ENCODE measurements at regions not wholly inside any gene's neighbourhood (a gene's known extent, or its start where the extent isn't known, plus 50 kb on each side); places are given as distances from the start of the nearest gene placed in this dataset.

DNA sequence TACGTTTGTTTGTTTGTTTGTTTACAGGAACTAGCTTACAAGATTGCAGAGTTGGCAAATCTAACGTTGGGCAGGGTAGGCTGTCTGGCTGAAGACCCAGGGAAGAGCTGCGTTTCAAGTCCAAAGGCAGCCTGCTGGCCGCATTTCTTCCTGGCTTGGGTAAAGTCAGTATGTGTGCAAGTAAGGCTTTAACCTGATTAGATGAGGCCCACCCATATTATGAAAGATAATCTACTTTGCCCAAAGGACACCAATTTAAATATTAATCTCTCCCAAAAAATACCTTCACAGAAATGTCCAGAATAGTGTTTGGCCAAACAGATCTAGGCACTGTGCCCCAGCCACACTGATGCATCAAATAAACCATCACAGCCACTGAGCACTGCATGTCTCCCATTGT lies 228.9 kb upstream of the HABP2 start:
- CTCF ChIA-PET, result no interaction called here
- POLR2A ChIA-PET, result no interaction called here
- no peak for DNase-seq
- H3K36me3 Mint-ChIP-seq (ENCODE audit: low read depth), result no peaks in the 10 kb centered on the region
- H3K27me3 Mint-ChIP-seq, result no peaks in the 10 kb centered on the region
- no peak overlapping the region for H3K27ac Mint-ChIP-seq
- H3K9me3 Mint-ChIP-seq, result no peaks in the 10 kb centered on the region
- no peak overlapping the region for H3K4me3 Mint-ChIP-seq
- no peaks in the 10 kb centered on the region for H3K4me1 Mint-ChIP-seq

DNA sequence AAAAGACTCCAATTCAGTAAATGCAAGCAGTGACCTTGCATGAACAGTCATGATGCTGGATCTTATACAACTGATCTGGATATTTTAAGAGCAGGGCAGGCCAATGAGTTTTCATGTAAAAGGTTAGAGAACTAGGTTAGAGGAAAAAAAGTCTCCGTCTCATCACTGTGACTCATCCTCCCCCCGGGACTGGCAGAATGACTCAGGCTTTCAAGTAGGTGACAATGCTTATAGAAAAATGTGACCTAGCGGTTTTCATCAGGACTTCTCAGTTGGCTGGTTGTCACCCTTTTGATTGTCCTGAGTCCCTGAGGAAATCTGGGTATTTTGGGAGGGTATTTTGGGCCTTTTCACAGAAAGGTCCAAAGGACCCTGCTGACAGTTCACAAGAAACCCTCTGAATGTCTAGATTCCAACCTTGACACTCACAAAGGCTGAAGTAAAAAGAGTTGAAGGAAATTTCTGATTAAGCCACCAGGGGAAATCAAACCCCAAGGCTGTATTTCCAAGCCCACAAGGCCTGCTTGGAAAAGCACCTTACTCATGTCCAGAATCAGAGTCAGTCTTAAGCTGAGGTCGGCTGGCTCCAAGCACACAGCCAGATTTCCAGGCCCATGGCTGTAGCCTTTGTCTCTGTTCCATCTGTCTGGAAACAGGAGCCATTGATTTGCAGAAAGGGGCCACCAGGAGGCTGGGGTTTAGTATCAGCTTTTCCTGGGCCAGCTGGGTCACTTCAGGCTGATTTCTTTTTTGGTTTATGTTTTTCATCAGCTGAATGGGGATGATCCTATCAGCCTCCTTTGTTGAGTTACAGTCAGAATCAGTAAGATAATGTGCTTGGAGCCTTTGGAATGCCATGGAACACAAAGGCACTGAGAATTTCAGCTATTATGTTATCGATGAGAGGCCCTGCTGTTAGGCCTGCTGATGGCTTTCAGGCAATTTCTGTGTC lies 226.4 kb upstream of the HABP2 start:
- no peak for DNase-seq

DNA sequence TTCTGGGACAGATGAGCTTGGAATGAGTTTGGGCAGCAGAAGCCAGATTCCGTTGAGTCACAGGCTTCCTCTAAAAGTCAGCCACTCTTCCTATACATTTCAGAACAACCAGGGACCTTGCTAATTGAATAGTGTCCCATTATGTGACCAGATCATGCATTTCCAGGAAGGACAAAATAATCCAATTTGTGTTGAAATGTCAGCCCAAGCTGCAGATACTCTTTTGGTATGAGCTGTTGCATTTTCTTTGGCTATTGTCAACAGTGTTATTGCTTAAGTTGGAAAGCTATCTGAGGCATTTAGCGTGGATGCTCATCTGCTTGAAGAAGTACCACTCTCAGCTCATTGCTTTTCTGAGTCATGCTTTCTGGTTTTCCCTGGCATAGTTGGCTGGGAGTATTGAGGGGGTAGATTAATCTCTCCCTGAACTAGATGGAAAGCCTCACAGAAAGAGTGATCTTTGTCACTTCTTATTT lies 223.7 kb upstream of the HABP2 start:
- POLR2A ChIA-PET, result interaction anchor here (0.6 kb wide), 1 partner anchor 12 kb away, joined by 3 read pairs; no protein-coding TSS in a partner anchor
- no peaks in the 10 kb centered on the region for H3K36me3 Mint-ChIP-seq (ENCODE audit: low read depth)
- H3K9me3 Mint-ChIP-seq, result no peaks in the 10 kb centered on the region
- CTCF ChIA-PET, result no interaction called here
- no peaks in the 10 kb centered on the region for H3K4me1 Mint-ChIP-seq
- H3K4me3 Mint-ChIP-seq, result no peak overlapping the region
- H3K27ac Mint-ChIP-seq, result no peak overlapping the region
- no peak for DNase-seq
- peaks cover 2% of the 10 kb centered on the region for H3K27me3 Mint-ChIP-seq

More for the DNA sequence above, 226.4 kb upstream of the HABP2 start:
- Mint-ChIP-seq H3K9me3 (no peaks in the 10 kb centered on the region), H3K27me3 (no peaks in the 10 kb centered on the region), H3K36me3 (ENCODE audit: low read depth) (no peaks in the 10 kb centered on the region), H3K27ac (no peak overlapping the region), H3K4me1 (no peaks in the 10 kb centered on the region), H3K4me3 (no peak overlapping the region)
- POLR2A ChIA-PET, result no interaction called here
- CTCF ChIA-PET, result interaction anchor here (0.9 kb wide), 1 partner anchor 19 kb away, joined by 3 read pairs; no protein-coding TSS in a partner anchor

DNA sequence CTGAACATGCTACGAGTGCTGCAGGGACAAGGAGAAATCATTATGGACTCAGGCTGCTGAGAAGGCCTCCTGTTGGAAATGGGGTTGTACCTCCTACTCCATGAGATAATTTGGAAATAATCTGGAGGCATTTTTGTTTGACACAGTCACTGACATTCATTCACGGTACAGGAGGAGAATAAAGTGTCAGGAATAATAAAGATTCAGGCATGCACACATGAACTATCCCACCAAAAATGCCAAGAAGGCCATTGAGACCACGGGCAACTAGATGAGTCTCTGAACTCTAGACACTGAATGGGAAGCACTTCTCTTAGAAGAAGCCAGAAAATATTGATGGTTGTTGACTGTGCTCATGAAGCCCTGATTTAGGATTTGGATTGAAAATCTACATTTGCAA lies 220.9 kb upstream of the HABP2 start:
- Mint-ChIP-seq H3K27me3 (peaks cover 2% of the 10 kb centered on the region), H3K27ac (no peak overlapping the region), H3K4me1 (no peaks in the 10 kb centered on the region), H3K4me3 (no peak overlapping the region), H3K36me3 (ENCODE audit: low read depth) (no peaks in the 10 kb centered on the region), H3K9me3 (no peaks in the 10 kb centered on the region)
- CTCF ChIA-PET, result no interaction called here
- POLR2A ChIA-PET, result no interaction called here
- no peak for DNase-seq

DNA sequence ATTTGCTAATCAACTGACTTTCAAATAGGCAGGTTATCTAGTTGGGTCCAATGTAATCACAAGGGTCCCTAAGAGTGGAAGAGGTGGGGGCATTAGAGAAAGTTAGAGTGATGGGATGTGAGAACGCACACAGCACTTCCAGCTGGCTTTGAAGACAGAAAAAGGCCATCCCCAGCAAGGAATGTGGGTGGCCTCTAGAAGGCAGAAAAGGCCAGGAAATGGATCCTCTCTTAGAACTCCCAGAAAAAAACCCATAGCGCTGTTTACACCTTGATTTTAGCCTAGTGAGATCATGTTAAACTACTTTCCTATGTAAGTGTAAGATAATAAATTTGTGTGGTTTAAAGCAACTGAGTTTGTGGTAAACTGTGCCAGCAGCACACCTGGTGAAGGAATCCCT lies 219.5 kb upstream of the HABP2 start:
- Mint-ChIP-seq H3K27me3 (peaks cover 2% of the 10 kb centered on the region), H3K9me3 (no peaks in the 10 kb centered on the region), H3K4me1 (no peaks in the 10 kb centered on the region), H3K4me3 (no peak overlapping the region), H3K36me3 (ENCODE audit: low read depth) (no peaks in the 10 kb centered on the region), H3K27ac (no peak overlapping the region)
- ChIA-PET POLR2A (no interaction called here), CTCF (no interaction called here)
- DNase-seq, result no peak

DNA sequence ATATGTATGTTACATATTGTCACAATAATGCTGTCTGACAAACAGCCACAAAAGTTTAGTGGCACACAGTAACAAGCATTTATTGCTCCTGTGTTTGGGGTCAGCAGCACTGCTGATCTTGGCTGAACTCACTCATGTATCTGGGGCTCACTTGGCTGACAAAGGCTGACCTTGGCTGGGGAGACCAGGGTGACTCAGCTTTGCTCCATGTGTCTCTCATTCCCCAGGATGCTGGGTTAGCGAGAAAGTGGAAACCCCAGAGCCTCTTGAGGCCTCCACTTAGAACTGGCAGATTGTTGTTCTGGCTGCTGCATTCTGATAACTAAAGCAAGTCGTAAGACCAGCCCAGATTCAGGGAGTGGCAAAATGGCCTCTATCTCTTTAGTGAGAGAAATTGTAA lies 217.3 kb upstream of the HABP2 start:
- Mint-ChIP-seq H3K27ac (no peak overlapping the region), H3K27me3 (peaks cover 4% of the 10 kb centered on the region), H3K4me3 (no peak overlapping the region), H3K4me1 (no peaks in the 10 kb centered on the region), H3K36me3 (ENCODE audit: low read depth) (no peaks in the 10 kb centered on the region), H3K9me3 (no peaks in the 10 kb centered on the region)
- DNase-seq, result no peak
- POLR2A ChIA-PET, result no interaction called here
- CTCF ChIA-PET, result no interaction called here

GRCh38 chr10:113336549-113337130 lies 216.2 kb upstream of the HABP2 start:
- ChIA-PET CTCF (no interaction called here), POLR2A (no interaction called here)
- Mint-ChIP-seq H3K36me3 (ENCODE audit: low read depth) (no peaks in the 10 kb centered on the region), H3K4me3 (no peak overlapping the region), H3K27me3 (peaks cover 4% of the 10 kb centered on the region), H3K27ac (no peak overlapping the region), H3K9me3 (no peaks in the 10 kb centered on the region), H3K4me1 (no peaks in the 10 kb centered on the region)
- no peak for DNase-seq

GRCh38 chr10:113337142-113337541 lies 215.7 kb upstream of the HABP2 start:
- POLR2A ChIA-PET, result no interaction called here

GRCh38 chr10:113339121-113339520 lies 213.7 kb upstream of the HABP2 start:
- peaks cover 2% of the 10 kb centered on the region for H3K27me3 Mint-ChIP-seq
- ChIA-PET CTCF (no interaction called here), POLR2A (no interaction called here)
- H3K9me3 Mint-ChIP-seq, result no peaks in the 10 kb centered on the region
- no peak for DNase-seq
- no peaks in the 10 kb centered on the region for H3K4me1 Mint-ChIP-seq
- no peak overlapping the region for H3K4me3 Mint-ChIP-seq
- no peak overlapping the region for H3K27ac Mint-ChIP-seq
- H3K36me3 Mint-ChIP-seq (ENCODE audit: low read depth), result no peaks in the 10 kb centered on the region

More at GRCh38 chr10:113337142-113337541, 215.7 kb upstream of the HABP2 start:
- Mint-ChIP-seq H3K9me3 (no peaks in the 10 kb centered on the region), H3K4me3 (no peak overlapping the region), H3K4me1 (no peaks in the 10 kb centered on the region), H3K27ac (no peak overlapping the region), H3K27me3 (peaks cover 3% of the 10 kb centered on the region), H3K36me3 (ENCODE audit: low read depth) (no peaks in the 10 kb centered on the region)
- DNase-seq, result no peak
- CTCF ChIA-PET, result no interaction called here

- CTCF ChIA-PET, result no interaction called here
- no peak for DNase-seq
- Mint-ChIP-seq H3K4me1 (no peaks in the 10 kb centered on the region), H3K4me3 (no peak overlapping the region), H3K36me3 (ENCODE audit: low read depth) (no peaks in the 10 kb centered on the region), H3K27ac (no peak overlapping the region), H3K9me3 (no peaks in the 10 kb centered on the region), H3K27me3 (peaks cover 2% of the 10 kb centered on the region)
- POLR2A ChIA-PET, result no interaction called here
Observed at GRCh38 chr10:113340282-113340681, 212.6 kb upstream of the HABP2 start.

GRCh38 chr10:113341138-113341537 lies 211.7 kb upstream of the HABP2 start:
- Mint-ChIP-seq H3K36me3 (ENCODE audit: low read depth) (no peaks in the 10 kb centered on the region), H3K4me3 (no peak overlapping the region), H3K27me3 (peaks cover 2% of the 10 kb centered on the region), H3K9me3 (no peaks in the 10 kb centered on the region), H3K4me1 (no peaks in the 10 kb centered on the region), H3K27ac (no peak overlapping the region)
- CTCF ChIA-PET, result no interaction called here
- no peak for DNase-seq
- POLR2A ChIA-PET, result no interaction called here

- Mint-ChIP-seq H3K4me3 (no peak overlapping the region), H3K4me1 (no peaks in the 10 kb centered on the region), H3K27ac (no peak overlapping the region), H3K36me3 (ENCODE audit: low read depth) (no peaks in the 10 kb centered on the region), H3K27me3 (no peaks in the 10 kb centered on the region), H3K9me3 (no peaks in the 10 kb centered on the region)
- ChIA-PET CTCF (no interaction called here), POLR2A (no interaction called here)
- DNase-seq, result no peak
Observed at GRCh38 chr10:113345826-113346624, 206.8 kb upstream of the HABP2 start.

- no peaks in the 10 kb centered on the region for H3K36me3 Mint-ChIP-seq (ENCODE audit: low read depth)
- CTCF ChIA-PET, result no interaction called here
- POLR2A ChIA-PET, result no interaction called here
- H3K4me3 Mint-ChIP-seq, result no peak overlapping the region
- DNase-seq, result no peak
- no peaks in the 10 kb centered on the region for H3K9me3 Mint-ChIP-seq
- no peaks in the 10 kb centered on the region for H3K27me3 Mint-ChIP-seq
- no peak overlapping the region for H3K27ac Mint-ChIP-seq
- H3K4me1 Mint-ChIP-seq, result no peaks in the 10 kb centered on the region
Observed at GRCh38 chr10:113347508-113347907, 205.3 kb upstream of the HABP2 start.

All from activated CD4-positive, alpha-beta T cell treated with anti-CD3 and anti-CD28 coated beads, Interleukin-2, amount 10 ng/mL, durations not matched to agents 7 days and 5 days (primary cell).